Right atrium auricular region (tissue), 2 donors: ENCODE measurements at regions not wholly inside any gene's neighbourhood (a gene's known extent, or its start where the extent isn't known, plus 50 kb on each side); places are given as distances from the start of the nearest gene placed in this dataset.

Source experiments
- DNase-seq: peaks from one replicate; pipeline ENCODE4 v3.0.0-alpha.2; 2019; ENCODE audit warnings: low spot score
- H3K27ac ChIP-seq, 2 donors: fragments of 200-600 bp; sonication (generic); 1 replicate in 1 of 2; 2 replicates in 1 of 2; pipeline ENCODE4 v1.5.1; 2016 to 2019
- H3K27me3 ChIP-seq, 2 donors: fragments of 200-600 bp; sonication (generic); one replicate each; pipeline versions ENCODE4 v1.5.1 to v1.6.0; 2017 to 2019
- H3K36me3 ChIP-seq: fragments of 200-600 bp; sonication (generic); one replicate; pipeline ENCODE4 v1.5.1; 2016
- H3K4me1 ChIP-seq, 2 donors: fragments of 200-600 bp; sonication (generic); one replicate each; pipeline versions ENCODE4 v1.5.1 to v1.6.0; 2017 to 2019
- H3K4me3 ChIP-seq, 2 donors: fragments of 200-600 bp; sonication (generic); 1 replicate in 1 of 2; 2 replicates in 1 of 2; pipeline ENCODE4 v1.5.1; 2017 to 2019; ENCODE audit warnings: mild to moderate bottlenecking in 1 of 2, moderate library complexity in 1 of 2
- H3K9me3 ChIP-seq, 2 donors: fragments of 200-600 bp; sonication (generic); one replicate each; pipeline ENCODE4 v1.5.1; 2019
- CTCF ChIP-seq, 2 donors: fragments of 200-600 bp; sonication (generic); IDR thresholded peaks; one replicate each; pipeline ENCODE4 v1.5.1; 2019; ENCODE audit warnings: antibody characterized with exemption in 2 of 2

GRCh38 chr14:99029145-99029915, 242.7 kb downstream of the BCL11B start:
- no peak for TF ChIP-seq CTCF (IDR thresholded peaks at IDR 0.05)
- no peak for DNase-seq

GRCh38 chr14:99029916-99030305, 242.1 kb downstream of the BCL11B start:
- Histone ChIP-seq H3K27me3 (no peaks in the 10 kb centered on the region), H3K4me3 (no peak overlapping the region), H3K36me3 (no peaks in the 10 kb centered on the region), H3K4me1 (no peaks in the 10 kb centered on the region), H3K27ac (no peak overlapping the region), H3K9me3 (no peaks in the 10 kb centered on the region)
- no peak for TF ChIP-seq CTCF (IDR thresholded peaks at IDR 0.05)
- no peak for DNase-seq

More at GRCh38 chr14:99029145-99029915, 242.7 kb downstream of the BCL11B start:
- no peaks in the 10 kb centered on the region for H3K27me3 ChIP-seq
- H3K9me3 ChIP-seq = no peaks in the 10 kb centered on the region
- no peaks in the 10 kb centered on the region for H3K36me3 ChIP-seq
- H3K4me3 ChIP-seq = no peak overlapping the region
- H3K27ac ChIP-seq = no peak overlapping the region
- no peaks in the 10 kb centered on the region for H3K4me1 ChIP-seq

- H3K4me3 ChIP-seq = no peak overlapping the region
- H3K27ac ChIP-seq = no peak overlapping the region
- no peaks in the 10 kb centered on the region for H3K9me3 ChIP-seq
- no peaks in the 10 kb centered on the region for H3K27me3 ChIP-seq
- H3K36me3 ChIP-seq = no peaks in the 10 kb centered on the region
- no peak for TF ChIP-seq CTCF (IDR thresholded peaks at IDR 0.05)
- peaks cover 0 to under 1% of the 10 kb centered on the region in 2 donors for H3K4me1 ChIP-seq
- no peak for DNase-seq
These were observed 241.5 kb downstream of the BCL11B start for GRCh38 chr14:99030454-99030853.

GRCh38 chr14:99032759-99033158, 239.2 kb downstream of the BCL11B start:
- H3K4me1 ChIP-seq = peaks cover 0 to 14% of the 10 kb centered on the region in 2 donors
- DNase-seq = no peak
- H3K27me3 ChIP-seq = no peaks in the 10 kb centered on the region
- H3K27ac ChIP-seq = no peak overlapping the region
- H3K4me3 ChIP-seq = no peak overlapping the region
- H3K9me3 ChIP-seq = no peaks in the 10 kb centered on the region
- H3K36me3 ChIP-seq = no peaks in the 10 kb centered on the region
- no peak for TF ChIP-seq CTCF (IDR thresholded peaks at IDR 0.05)

- no peak overlapping the region for H3K27ac ChIP-seq
- H3K36me3 ChIP-seq = no peaks in the 10 kb centered on the region
- TF ChIP-seq CTCF (IDR thresholded peaks at IDR 0.05) = no peak
- no peak overlapping the region for H3K4me3 ChIP-seq
- no peak for DNase-seq
- H3K27me3 ChIP-seq = no peaks in the 10 kb centered on the region
- no peaks in the 10 kb centered on the region for H3K9me3 ChIP-seq
- H3K4me1 ChIP-seq = peaks cover 0 to 14% of the 10 kb centered on the region in 2 donors
These were observed 238.0 kb downstream of the BCL11B start for GRCh38 chr14:99033951-99034350.
